BLaER1 treated with 17β-estradiol and CSF1 and Interleukin-3, amounts not matched to agents 10 nM and 100 nM (cell line): ENCODE measurements at regions not wholly inside any gene's neighbourhood (a gene's known extent, or its start where the extent isn't known, plus 50 kb on each side); places are given as distances from the start of the nearest gene placed in this dataset.
"Not testable (repeated sequence)": the region's sequence is repeated elsewhere in the genome, so short reads cannot be mapped to it uniquely, and the experiment has no call there.

ENCODE experiments used
- H3K27ac ChIP-seq, 11 experiments: shearing (Covaris generic); formaldehyde crosslinking; 2 replicates each; pipeline ENCODE4 v1.8.1; 2022
- H3K27me3 ChIP-seq, 11 experiments: shearing (Covaris generic); formaldehyde crosslinking; 2 replicates each; pipeline ENCODE4 v1.8.1; 2022
- H3K36me3 ChIP-seq, 11 experiments: shearing (Covaris generic); formaldehyde crosslinking; 2 replicates each; pipeline ENCODE4 v1.8.1; 2022
- H3K4me1 ChIP-seq, 10 experiments: shearing (Covaris generic); formaldehyde crosslinking; 2 replicates each; pipeline ENCODE4 v1.8.1; 2022
- H3K4me2 ChIP-seq, 11 experiments: shearing (Covaris generic); formaldehyde crosslinking; 2 replicates each; pipeline ENCODE4 v1.8.1; 2022
- H3K4me3 ChIP-seq, 10 experiments: shearing (Covaris generic); formaldehyde crosslinking; 2 replicates each; pipeline ENCODE4 v1.8.1; 2022
- H3K9ac ChIP-seq, 11 experiments: shearing (Covaris generic); formaldehyde crosslinking; 2 replicates each; pipeline ENCODE4 v1.8.1; 2022
- H3K9me3 ChIP-seq, 11 experiments: shearing (Covaris generic); formaldehyde crosslinking; replicated peaks in 1 of 11; 2 replicates each; pipeline ENCODE4 v1.8.1; 2022
- H4K20me1 ChIP-seq, 11 experiments: shearing (Covaris generic); formaldehyde crosslinking; 2 replicates each; pipeline ENCODE4 v1.8.1; 2022
- Cebpa-rat ChIP-seq, 11 experiments: shearing (Covaris generic); IDR thresholded peaks; 2 replicates each; pipeline ENCODE4 v1.8.1; 2022

- peak overlapping the region in 2 of 11 experiments; percentile 7 to 10; a peak in 2 of 22 replicates for H3K27ac ChIP-seq
- no peak overlapping the region for H3K4me3 ChIP-seq
- H3K9me3 ChIP-seq, result peaks cover 8 to 15% (median 13%) of the 10 kb centered on the region in 11 experiments; a peak in 19 of 22 replicates
- H3K4me1 ChIP-seq, result peaks cover 14 to 39% (median 30%) of the 10 kb centered on the region in 10 experiments; a peak in 19 of 20 replicates
- H3K9ac ChIP-seq, result peak overlapping the region in 2 of 11 experiments; percentile 24 to 37; a peak in 2 of 22 replicates
- peak overlapping the region in 10 of 11 experiments; percentile 25 to 73 (median 52); a peak in 17 of 22 replicates for H3K4me2 ChIP-seq
- H4K20me1 ChIP-seq, result no peaks in the 10 kb centered on the region
- no peak for TF ChIP-seq Cebpa-rat (IDR thresholded peaks at IDR 0.05)
- H3K36me3 ChIP-seq, result no peaks in the 10 kb centered on the region
- H3K27me3 ChIP-seq, result no peaks in the 10 kb centered on the region
Observed at GRCh38 chr12:131210506-131211339, 257.0 kb downstream of the ADGRD1 start.

- H3K9ac ChIP-seq, result peak overlapping the region in 1 of 11 experiments; percentile 37; a peak in 1 of 22 replicates
- peaks cover 14 to 44% (median 32%) of the 10 kb centered on the region in 10 experiments; a peak in 19 of 20 replicates for H3K4me1 ChIP-seq
- peak overlapping the region in 2 of 11 experiments; percentile 7 to 10; a peak in 1 of 22 replicates for H3K27ac ChIP-seq
- H3K9me3 ChIP-seq, result peaks cover 8 to 15% (median 13%) of the 10 kb centered on the region in 11 experiments; a peak in 19 of 22 replicates
- no peaks in the 10 kb centered on the region for H3K27me3 ChIP-seq
- no peaks in the 10 kb centered on the region for H3K36me3 ChIP-seq
- no peak overlapping the region for H3K4me3 ChIP-seq
- no peak for TF ChIP-seq Cebpa-rat (IDR thresholded peaks at IDR 0.05)
- H3K4me2 ChIP-seq, result peak overlapping the region in 8 of 11 experiments; percentile 33 to 73 (median 58); a peak in 12 of 22 replicates
- H4K20me1 ChIP-seq, result no peaks in the 10 kb centered on the region
Observed at GRCh38 chr12:131211340-131211938, 257.7 kb downstream of the ADGRD1 start.

- no peak overlapping the region for H3K4me3 ChIP-seq
- H4K20me1 ChIP-seq, result peaks cover 0 to 2% (median 0%) of the 10 kb centered on the region in 11 experiments; a peak in 1 of 22 replicates
- H3K9ac ChIP-seq, result no peak overlapping the region
- no peak overlapping the region for H3K27ac ChIP-seq
- peaks cover 8 to 15% (median 13%) of the 10 kb centered on the region in 11 experiments; a peak in 19 of 22 replicates for H3K9me3 ChIP-seq
- H3K36me3 ChIP-seq, result no peaks in the 10 kb centered on the region
- peaks cover 0 to 21% (median 0%) of the 10 kb centered on the region in 11 experiments; a peak in 5 of 22 replicates for H3K27me3 ChIP-seq
- TF ChIP-seq Cebpa-rat (IDR thresholded peaks at IDR 0.05), result no peak
- no peak overlapping the region for H3K4me2 ChIP-seq
- peaks cover 39 to 66% (median 57%) of the 10 kb centered on the region in 10 experiments for H3K4me1 ChIP-seq
Observed at GRCh38 chr12:131213896-131214442, 260.3 kb downstream of the ADGRD1 start.

- not testable (repeated sequence) for H3K4me3 ChIP-seq, H3K27ac ChIP-seq, H3K9ac ChIP-seq, H3K4me2 ChIP-seq, H3K36me3 ChIP-seq
- Histone ChIP-seq H3K9me3 (peaks cover 8 to 15% (median 13%) of the 10 kb centered on the region in 11 experiments; a peak in 19 of 22 replicates), H3K27me3 (peaks cover 0 to 21% (median 0%) of the 10 kb centered on the region in 11 experiments; a peak in 5 of 22 replicates), H4K20me1 (peaks cover 0 to 12% (median 0%) of the 10 kb centered on the region in 11 experiments; a peak in 1 of 22 replicates), H3K4me1 (peaks cover 38 to 67% (median 58%) of the 10 kb centered on the region in 10 experiments)
Observed at GRCh38 chr12:131214936-131215335, 261.2 kb downstream of the ADGRD1 start.

- H3K27ac ChIP-seq, result peak overlapping the region in 3 of 11 experiments; percentile 37 to 99 (median 97); a peak in 3 of 22 replicates
- peaks cover 39 to 67% (median 59%) of the 10 kb centered on the region in 10 experiments for H3K4me1 ChIP-seq
- H3K9me3 ChIP-seq, result peaks cover 8 to 15% (median 13%) of the 10 kb centered on the region in 11 experiments; a peak in 19 of 22 replicates
- peak overlapping the region; percentile 81 to 99 (median 93) for H3K4me2 ChIP-seq
- H3K27me3 ChIP-seq, result peaks cover 0 to 28% (median 0%) of the 10 kb centered on the region in 11 experiments; a peak in 5 of 22 replicates
- H3K36me3 ChIP-seq, result not testable (repeated sequence)
- peak overlapping the region in 4 of 10 experiments; percentile 13 to 36 (median 24); a peak in 2 of 20 replicates for H3K4me3 ChIP-seq
- peaks cover 0 to 15% (median 0%) of the 10 kb centered on the region in 11 experiments; a peak in 1 of 22 replicates for H4K20me1 ChIP-seq
- peak overlapping the region in 5 of 11 experiments; percentile 36 to 90 (median 53); a peak in 8 of 22 replicates for H3K9ac ChIP-seq
Observed at GRCh38 chr12:131216587-131216986, 262.9 kb downstream of the ADGRD1 start.

- peaks cover 8 to 15% (median 13%) of the 10 kb centered on the region in 11 experiments; a peak in 19 of 22 replicates for H3K9me3 ChIP-seq
- peak overlapping the region in 5 of 11 experiments; percentile 5 to 99 (median 37); a peak in 6 of 22 replicates for H3K27ac ChIP-seq
- peaks cover 44 to 66% (median 59%) of the 10 kb centered on the region in 10 experiments for H3K4me1 ChIP-seq
- H3K36me3 ChIP-seq, result no peaks in the 10 kb centered on the region
- no peak for TF ChIP-seq Cebpa-rat (IDR thresholded peaks at IDR 0.05)
- H3K4me2 ChIP-seq, result peak overlapping the region; percentile 81 to 99 (median 93)
- H4K20me1 ChIP-seq, result peaks cover 0 to 15% (median 0%) of the 10 kb centered on the region in 11 experiments; a peak in 1 of 22 replicates
- peak overlapping the region in 6 of 10 experiments; percentile 3 to 36 (median 18); a peak in 4 of 20 replicates for H3K4me3 ChIP-seq
- H3K27me3 ChIP-seq, result peaks cover 0 to 33% (median 0%) of the 10 kb centered on the region in 11 experiments; a peak in 5 of 22 replicates
- peak overlapping the region in 7 of 11 experiments; percentile 14 to 90 (median 53); a peak in 11 of 22 replicates for H3K9ac ChIP-seq
Observed at GRCh38 chr12:131217024-131217586, 263.4 kb downstream of the ADGRD1 start.

- Histone ChIP-seq H3K9ac (peak overlapping the region in 8 of 11 experiments; percentile 20 to 90 (median 54); a peak in 15 of 22 replicates), H3K4me2 (peak overlapping the region; percentile 81 to 99 (median 93))
Observed at GRCh38 chr12:131218026-131218922, 264.6 kb downstream of the ADGRD1 start.

More at GRCh38 chr12:131218026-131218922, 264.6 kb downstream of the ADGRD1 start:
- peaks cover 0 to 45% (median 0%) of the 10 kb centered on the region in 11 experiments; a peak in 5 of 22 replicates for H3K27me3 ChIP-seq
- no peaks in the 10 kb centered on the region for H3K36me3 ChIP-seq
- H3K4me3 ChIP-seq, result peak overlapping the region in 4 of 10 experiments; percentile 6 to 42 (median 30); a peak in 4 of 20 replicates
- peaks cover 0 to 15% (median 0%) of the 10 kb centered on the region in 11 experiments; a peak in 1 of 22 replicates for H4K20me1 ChIP-seq
- TF ChIP-seq Cebpa-rat (IDR thresholded peaks at IDR 0.05), result no peak
- peak overlapping the region in 7 of 11 experiments; percentile 48 to 99 (median 76); a peak in 13 of 22 replicates for H3K27ac ChIP-seq
- peaks cover 6 to 9% (median 9%) of the 10 kb centered on the region in 11 experiments; a peak in 19 of 22 replicates for H3K9me3 ChIP-seq
- peaks cover 55 to 75% (median 69%) of the 10 kb centered on the region in 10 experiments for H3K4me1 ChIP-seq
